ENCODE measurements at regions not wholly inside any gene's neighbourhood (a gene's known extent, or its start where the extent isn't known, plus 50 kb on each side); places are given as distances from the start of the nearest gene placed in this dataset.

DNA sequence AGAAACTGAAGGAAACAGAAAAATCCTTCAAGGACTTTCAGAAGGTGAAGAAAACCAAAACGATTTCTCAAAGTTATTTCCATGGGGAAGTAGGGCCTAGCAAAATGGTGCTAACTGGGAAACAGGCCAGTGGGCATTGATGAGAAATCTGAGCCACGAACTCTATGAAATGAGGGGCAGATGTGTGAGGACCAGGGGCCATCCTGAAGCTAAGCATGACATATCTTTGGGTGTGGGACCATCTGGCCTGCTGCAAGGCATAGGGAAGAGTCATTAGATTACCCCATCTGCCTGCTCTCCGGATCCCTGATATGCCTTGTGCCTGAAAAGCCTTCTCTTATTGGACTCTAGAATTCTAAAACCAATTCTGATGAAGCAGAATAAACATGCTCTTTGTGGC, 143.8 kb downstream of the PALM2AKAP2 start:
- Histone ChIP-seq H3K27me3 (replicated peaks; ENCODE audit: insufficient read depth) (no peaks in the 10 kb centered on the region), H3K9me3 (no peaks in the 10 kb centered on the region), H3K4me3 (no peak overlapping the region), H3K27ac (no peak overlapping the region), H3K36me3 (no peaks in the 10 kb centered on the region), H3K4me1 (replicated peaks) (no peaks in the 10 kb centered on the region)
- WGBS: 72% methylated on average over 3 of the region's 3 CpGs
- DNase-seq (ENCODE audit: low spot score): no peak
- TF ChIP-seq POLR2A (IDR thresholded peaks at IDR 0.05): no peak
- TF ChIP-seq, protein P1, sequence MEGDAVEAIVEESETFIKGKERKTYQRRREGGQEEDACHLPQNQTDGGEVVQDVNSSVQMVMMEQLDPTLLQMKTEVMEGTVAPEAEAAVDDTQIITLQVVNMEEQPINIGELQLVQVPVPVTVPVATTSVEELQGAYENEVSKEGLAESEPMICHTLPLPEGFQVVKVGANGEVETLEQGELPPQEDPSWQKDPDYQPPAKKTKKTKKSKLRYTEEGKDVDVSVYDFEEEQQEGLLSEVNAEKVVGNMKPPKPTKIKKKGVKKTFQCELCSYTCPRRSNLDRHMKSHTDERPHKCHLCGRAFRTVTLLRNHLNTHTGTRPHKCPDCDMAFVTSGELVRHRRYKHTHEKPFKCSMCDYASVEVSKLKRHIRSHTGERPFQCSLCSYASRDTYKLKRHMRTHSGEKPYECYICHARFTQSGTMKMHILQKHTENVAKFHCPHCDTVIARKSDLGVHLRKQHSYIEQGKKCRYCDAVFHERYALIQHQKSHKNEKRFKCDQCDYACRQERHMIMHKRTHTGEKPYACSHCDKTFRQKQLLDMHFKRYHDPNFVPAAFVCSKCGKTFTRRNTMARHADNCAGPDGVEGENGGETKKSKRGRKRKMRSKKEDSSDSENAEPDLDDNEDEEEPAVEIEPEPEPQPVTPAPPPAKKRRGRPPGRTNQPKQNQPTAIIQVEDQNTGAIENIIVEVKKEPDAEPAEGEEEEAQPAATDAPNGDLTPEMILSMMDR (IDR thresholded peaks at IDR 0.05): no peak
- no peak for TF ChIP-seq POLR2AphosphoS5 (IDR thresholded peaks at IDR 0.05)
- intact Hi-C loops (cut with DNase I): no loop called here

DNA sequence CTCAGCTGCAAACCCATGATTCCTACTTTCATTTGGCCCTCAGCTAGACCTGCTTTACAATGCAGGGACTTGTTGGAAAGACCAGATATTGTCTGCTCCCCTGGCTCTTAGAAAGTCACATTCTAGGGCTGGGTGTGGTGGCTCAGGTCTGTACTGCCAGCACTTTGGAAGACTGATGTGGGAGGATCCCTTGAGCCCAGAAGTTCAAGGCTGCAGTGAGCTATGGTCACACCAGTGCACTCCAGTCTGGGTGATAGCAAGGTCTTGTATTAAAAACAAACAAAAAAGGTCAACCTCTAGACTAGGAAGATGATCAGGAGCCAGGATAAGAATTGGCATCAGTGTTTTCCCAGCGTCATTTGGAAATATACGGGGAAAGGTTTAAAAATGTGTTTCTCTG, 145.8 kb downstream of the PALM2AKAP2 start:
- Histone ChIP-seq H3K4me3 (no peak overlapping the region), H3K9me3 (no peaks in the 10 kb centered on the region), H3K27me3 (replicated peaks; ENCODE audit: insufficient read depth) (no peaks in the 10 kb centered on the region), H3K36me3 (no peaks in the 10 kb centered on the region), H3K27ac (no peak overlapping the region), H3K4me1 (replicated peaks) (no peaks in the 10 kb centered on the region)
- intact Hi-C loops (cut with DNase I): no loop called here
- 89% methylated on average over 2 of the region's 2 CpGs for WGBS
- no peak for TF ChIP-seq POLR2A (IDR thresholded peaks at IDR 0.05)
- TF ChIP-seq, protein P1 (IDR thresholded peaks at IDR 0.05): no peak
- TF ChIP-seq POLR2AphosphoS5 (IDR thresholded peaks at IDR 0.05): no peak
- DNase-seq (ENCODE audit: low spot score): no peak

DNA sequence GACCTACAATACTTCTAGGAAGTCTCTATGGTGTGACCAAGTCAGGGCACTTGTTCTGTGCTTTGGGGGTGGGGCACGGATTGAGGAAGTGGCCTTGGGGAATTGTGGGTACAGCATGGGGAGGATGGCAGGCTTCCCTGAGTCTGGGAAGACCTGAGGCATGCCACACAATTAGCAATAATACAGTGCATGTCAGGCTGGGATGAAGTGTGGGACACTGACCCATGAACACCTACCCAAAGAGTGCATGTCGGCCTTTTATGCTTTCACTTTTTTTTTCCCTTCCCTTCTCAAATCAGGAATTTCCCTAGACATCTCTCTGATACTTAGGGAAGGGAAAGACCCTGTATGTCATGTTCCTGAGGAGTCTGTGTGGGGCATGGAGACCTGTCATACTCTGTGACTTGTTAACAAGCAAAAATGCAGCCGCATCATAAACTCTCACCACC, 146.4 kb downstream of the PALM2AKAP2 start:
- Histone ChIP-seq H3K27me3 (replicated peaks; ENCODE audit: insufficient read depth) (no peaks in the 10 kb centered on the region), H3K4me1 (replicated peaks) (no peaks in the 10 kb centered on the region), H3K36me3 (no peaks in the 10 kb centered on the region), H3K27ac (no peak overlapping the region), H3K9me3 (no peaks in the 10 kb centered on the region), H3K4me3 (no peak overlapping the region)
- 83% methylated on average over 3 of the region's 3 CpGs for WGBS
- intact Hi-C loops (cut with DNase I): no loop called here
- DNase-seq (ENCODE audit: low spot score): no peak
- TF ChIP-seq POLR2AphosphoS5 (IDR thresholded peaks at IDR 0.05): no peak
- TF ChIP-seq, protein P1 (IDR thresholded peaks at IDR 0.05): no peak
- TF ChIP-seq POLR2A (IDR thresholded peaks at IDR 0.05): no peak

DNA sequence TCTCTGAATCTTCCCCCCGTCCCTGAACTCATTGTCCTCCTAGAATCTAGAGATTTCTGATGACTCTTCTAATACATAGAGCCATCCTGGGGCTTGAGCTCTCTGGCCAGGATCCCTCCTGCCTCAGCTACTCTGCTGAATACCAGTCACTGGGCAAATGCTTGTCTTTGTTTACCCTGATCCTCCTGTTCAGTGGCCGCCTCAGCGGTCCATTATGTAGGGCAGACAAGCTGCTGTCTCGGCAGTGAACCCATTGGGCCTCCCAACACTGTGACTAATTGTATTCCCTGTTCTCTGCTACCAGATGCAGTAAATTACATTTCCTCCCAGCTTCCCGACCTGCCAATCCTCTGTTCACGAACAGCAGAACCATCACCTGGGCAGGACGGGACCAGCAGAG, 151.6 kb downstream of the PALM2AKAP2 start:
- TF ChIP-seq POLR2AphosphoS5 (IDR thresholded peaks at IDR 0.05) (no peak), POLR2A (IDR thresholded peaks at IDR 0.05) (no peak)
- TF ChIP-seq, protein P1 (IDR thresholded peaks at IDR 0.05): no peak
- H3K27ac ChIP-seq: no peak overlapping the region
- 91% methylated on average over 7 of the region's 7 CpGs for WGBS
- H3K36me3 ChIP-seq: no peaks in the 10 kb centered on the region
- H3K4me1 ChIP-seq (replicated peaks): no peaks in the 10 kb centered on the region
- H3K4me3 ChIP-seq: no peak overlapping the region
- intact Hi-C loops (cut with DNase I): no loop called here
- no peak for DNase-seq (ENCODE audit: low spot score)
- H3K27me3 ChIP-seq (replicated peaks; ENCODE audit: insufficient read depth): no peaks in the 10 kb centered on the region
- H3K9me3 ChIP-seq: no peaks in the 10 kb centered on the region

DNA sequence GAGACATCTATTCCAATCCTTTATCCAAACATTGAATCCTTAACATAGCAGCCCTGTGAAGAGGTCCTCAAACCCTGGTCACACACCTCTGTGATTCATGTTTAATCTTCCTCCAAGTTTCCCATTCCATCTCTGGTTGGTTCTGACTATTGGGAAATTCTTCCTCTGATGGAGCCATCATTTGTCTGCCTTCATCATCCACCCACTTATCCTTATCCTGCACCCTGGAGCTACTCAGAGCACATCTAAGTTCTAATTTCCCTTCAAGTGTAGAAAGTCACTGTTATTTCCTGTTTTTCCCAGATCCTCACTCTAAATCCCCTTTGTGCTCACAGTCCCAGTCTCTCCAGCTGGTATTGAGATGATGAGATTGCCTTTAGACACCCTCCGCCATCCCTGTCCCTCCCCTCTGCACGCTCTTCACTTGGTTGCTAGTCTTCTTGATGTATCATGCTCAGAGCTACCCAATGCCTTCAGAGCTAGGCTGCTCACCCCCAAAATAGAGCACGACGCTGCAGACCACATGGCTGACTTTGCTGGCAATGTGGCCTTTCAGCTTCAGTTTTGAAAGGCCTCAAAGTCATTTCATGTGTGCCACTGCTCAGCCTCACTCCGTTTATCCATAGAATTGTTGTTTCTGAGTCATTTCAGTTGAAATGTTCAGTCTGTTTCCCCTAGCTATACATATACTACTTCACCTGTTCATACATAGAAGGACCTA, 154.3 kb downstream of the PALM2AKAP2 start:
- intact Hi-C loops (cut with DNase I): no loop called here
- Histone ChIP-seq H3K36me3 (no peaks in the 10 kb centered on the region), H3K4me1 (replicated peaks) (no peaks in the 10 kb centered on the region), H3K27me3 (replicated peaks; ENCODE audit: insufficient read depth) (no peaks in the 10 kb centered on the region), H3K27ac (no peak overlapping the region), H3K9me3 (no peaks in the 10 kb centered on the region), H3K4me3 (no peak overlapping the region)
- DNase-seq (ENCODE audit: low spot score): no peak
- 91% methylated on average over 5 of the region's 5 CpGs for WGBS
- TF ChIP-seq POLR2AphosphoS5 (IDR thresholded peaks at IDR 0.05) (no peak), POLR2A (IDR thresholded peaks at IDR 0.05) (no peak)
- TF ChIP-seq, protein P1 (IDR thresholded peaks at IDR 0.05): no peak
